ENCODE measurements at regions not wholly inside any gene's neighbourhood (a gene's known extent, or its start where the extent isn't known, plus 50 kb on each side); places are given as distances from the start of the nearest gene placed in this dataset.

- no peak for TF ChIP-seq CTCF (IDR thresholded peaks at IDR 0.05)
- no peak for TF ChIP-seq POLR2A (IDR thresholded peaks at IDR 0.05)
- DNase-seq (no peak), ATAC-seq (no peak)
- Histone ChIP-seq H3K27me3 (no peaks in the 10 kb centered on the region), H3K9me3 (no peaks in the 10 kb centered on the region), H3K36me3 (no peaks in the 10 kb centered on the region), H3K4me3 (no peak overlapping the region), H3K4me1 (no peaks in the 10 kb centered on the region), H3K27ac (no peak overlapping the region)
- intact Hi-C loops (cut with DNase I): no loop called here
- WGBS (ENCODE audit: insufficient coverage, low coverage, low lambda C conversion rate, missing lambda C conversion rate): 78% methylated on average over 3 of the region's 3 CpGs
These were observed 91.4 kb downstream of the MOBP start for GRCh38 chr3:39558775-39559306.

DNA sequence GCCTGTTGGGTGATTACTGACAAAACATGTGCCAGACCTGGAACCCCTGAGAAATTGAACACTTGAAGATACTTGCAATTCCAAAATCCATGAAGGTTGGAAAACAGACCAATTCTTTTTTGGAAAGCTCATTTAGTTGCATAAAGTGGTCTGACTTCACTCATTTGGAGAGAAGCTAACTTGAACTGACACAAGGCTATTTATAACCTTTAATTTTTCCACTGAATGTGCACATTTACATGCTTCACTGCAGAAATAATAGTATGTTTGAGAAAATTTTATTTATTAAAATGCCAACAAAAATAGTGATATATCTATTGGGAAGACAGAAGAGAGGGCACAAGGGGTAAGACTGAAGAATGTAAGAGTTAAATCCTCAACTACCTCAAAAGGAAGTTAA, 92.1 kb downstream of the MOBP start:
- no peaks in the 10 kb centered on the region for H3K36me3 ChIP-seq
- no peaks in the 10 kb centered on the region for H3K4me1 ChIP-seq
- DNase-seq (no peak), ATAC-seq (no peak)
- intact Hi-C loops (cut with DNase I): no loop called here
- no peaks in the 10 kb centered on the region for H3K9me3 ChIP-seq
- no peak overlapping the region for H3K27ac ChIP-seq
- no peak overlapping the region for H3K4me3 ChIP-seq
- TF ChIP-seq POLR2A (IDR thresholded peaks at IDR 0.05) (no peak), CTCF (IDR thresholded peaks at IDR 0.05) (no peak)
- H3K27me3 ChIP-seq: no peaks in the 10 kb centered on the region

DNA sequence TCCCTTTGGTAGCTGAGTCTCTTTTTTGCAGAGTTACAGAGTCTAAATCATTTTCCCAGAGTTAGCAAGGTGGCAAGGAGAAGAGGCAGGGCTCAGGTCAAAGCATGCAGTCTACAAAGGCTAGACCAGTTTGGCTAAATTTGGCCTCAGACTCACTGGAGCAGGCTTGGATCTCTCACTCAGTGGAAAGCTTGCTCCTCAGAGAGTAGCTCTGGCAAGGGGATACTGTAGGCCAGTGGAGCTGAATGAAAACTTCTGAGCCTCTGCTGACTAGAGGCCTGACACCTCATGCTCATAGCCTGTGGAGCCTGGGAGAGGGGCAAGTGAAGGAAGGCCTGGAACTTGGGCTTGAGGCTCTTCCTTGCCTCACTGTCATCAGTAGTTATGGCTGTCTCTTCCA, 101.0 kb downstream of the MOBP start:
- H3K27ac ChIP-seq: no peak overlapping the region
- no peaks in the 10 kb centered on the region for H3K36me3 ChIP-seq
- no peaks in the 10 kb centered on the region for H3K4me1 ChIP-seq
- H3K9me3 ChIP-seq: no peaks in the 10 kb centered on the region
- no peak overlapping the region for H3K4me3 ChIP-seq
- no peak for TF ChIP-seq POLR2A (IDR thresholded peaks at IDR 0.05)
- no peak for TF ChIP-seq CTCF (IDR thresholded peaks at IDR 0.05)
- H3K27me3 ChIP-seq: no peaks in the 10 kb centered on the region
- ATAC-seq (no peak), DNase-seq (no peak)
- intact Hi-C loops (cut with DNase I): no loop called here

DNA sequence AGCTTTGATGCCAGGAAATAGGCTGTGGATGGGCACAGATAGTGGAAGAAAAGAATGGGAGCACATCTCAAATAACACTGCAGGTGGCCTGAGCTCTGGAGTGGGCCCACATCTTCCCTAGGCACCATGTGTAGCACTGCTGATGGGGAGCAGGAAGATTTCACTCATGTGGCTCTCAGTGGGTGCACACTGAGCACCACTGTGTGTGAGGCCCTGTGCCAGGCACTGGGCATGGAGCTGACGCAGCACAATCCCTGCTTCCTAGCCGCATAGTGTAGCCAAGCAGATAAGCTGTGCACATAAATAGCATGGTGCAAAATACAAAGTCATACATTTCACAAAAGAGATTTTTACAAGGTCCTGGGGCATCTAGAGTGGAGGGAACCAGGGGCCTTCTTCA, 101.6 kb downstream of the MOBP start:
- ATAC-seq (no peak), DNase-seq (no peak)
- H3K27ac ChIP-seq: no peak overlapping the region
- H3K27me3 ChIP-seq: no peaks in the 10 kb centered on the region
- H3K9me3 ChIP-seq: no peaks in the 10 kb centered on the region
- WGBS (ENCODE audit: insufficient coverage, low coverage, low lambda C conversion rate, missing lambda C conversion rate): 73% methylated on average over 2 of the region's 2 CpGs
- H3K4me3 ChIP-seq: no peak overlapping the region
- no peak for TF ChIP-seq CTCF (IDR thresholded peaks at IDR 0.05)
- TF ChIP-seq POLR2A (IDR thresholded peaks at IDR 0.05): no peak
- H3K4me1 ChIP-seq: no peaks in the 10 kb centered on the region
- H3K36me3 ChIP-seq: no peaks in the 10 kb centered on the region
- intact Hi-C loops (cut with DNase I): no loop called here

GRCh38 chr3:39573392-39573791, 105.9 kb downstream of the MOBP start:
- ATAC-seq (no peak), DNase-seq (no peak)
- WGBS (ENCODE audit: insufficient coverage, low coverage, low lambda C conversion rate, missing lambda C conversion rate): 56% methylated on average over 9 of the region's 9 CpGs
- H3K4me3 ChIP-seq: no peak overlapping the region
- H3K27me3 ChIP-seq: no peaks in the 10 kb centered on the region
- H3K36me3 ChIP-seq: no peaks in the 10 kb centered on the region
- no peak overlapping the region for H3K27ac ChIP-seq
- intact Hi-C loops (cut with DNase I): no loop called here
- H3K4me1 ChIP-seq: no peaks in the 10 kb centered on the region
- H3K9me3 ChIP-seq: no peaks in the 10 kb centered on the region
- TF ChIP-seq CTCF (IDR thresholded peaks at IDR 0.05): no peak
- no peak for TF ChIP-seq POLR2A (IDR thresholded peaks at IDR 0.05)
